ENCODE measurements at regions not wholly inside any gene's neighbourhood (a gene's known extent, or its start where the extent isn't known, plus 50 kb on each side); places are given as distances from the start of the nearest gene placed in this dataset.

DNA sequence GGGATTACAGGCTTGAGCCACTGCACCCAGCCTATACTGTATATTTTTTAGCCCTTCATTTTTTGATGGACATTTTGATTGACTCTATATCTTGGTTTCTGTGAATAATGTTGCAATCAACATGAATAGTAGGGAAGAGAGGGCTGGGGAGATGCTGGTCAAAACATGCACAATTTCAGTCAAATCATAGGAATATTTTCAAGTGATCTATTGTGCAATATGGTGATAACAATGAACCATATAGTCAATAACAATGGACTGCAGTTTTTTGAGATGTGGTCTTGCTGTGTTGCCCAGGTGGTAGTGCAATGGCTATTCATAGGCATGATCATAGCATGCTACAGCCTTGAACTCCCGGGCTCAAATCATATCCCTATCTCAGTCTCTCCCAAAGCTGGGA is 264.7 kb upstream of the TMEFF2 start:
- POLR2A ChIA-PET (ENCODE audit: low non-redundant PET) = no interaction called here
- intact Hi-C loops (cut with micrococcal nuclease; ENCODE audit: unreplicated experiment) = no loop called here
- no peaks in the 10 kb centered on the region for H3K4me1 ChIP-seq (ENCODE audit: insufficient read depth, low read length, poor library complexity, severe bottlenecking)
- H3K27ac ChIP-seq (ENCODE audit: low read depth, low read length, poor library complexity, severe bottlenecking) = no peak overlapping the region
- no peaks in the 10 kb centered on the region for H3K36me3 ChIP-seq (ENCODE audit: insufficient read depth, low read length, poor library complexity, severe bottlenecking)
- CTCF ChIA-PET = no interaction called here
- no peaks in the 10 kb centered on the region for H3K27me3 ChIP-seq (replicated peaks; ENCODE audit: insufficient read depth, low read depth, low read length, poor library complexity)
- BruUV-seq (replicated peaks) = no TSS peak
- no peak overlapping the region for H3K4me3 ChIP-seq (ENCODE audit: low read depth, low read length, poor library complexity, severe bottlenecking)
- no peaks in the 10 kb centered on the region for H3K9me3 ChIP-seq (ENCODE audit: low read depth, low read length, poor library complexity, severe bottlenecking)
- TF ChIP-seq EZH2 (IDR thresholded peaks at IDR 0.05; ENCODE audit: borderline replicate concordance, low read depth, low read length, poor library complexity, severe bottlenecking) = no peak
- TF ChIP-seq, protein P1, sequence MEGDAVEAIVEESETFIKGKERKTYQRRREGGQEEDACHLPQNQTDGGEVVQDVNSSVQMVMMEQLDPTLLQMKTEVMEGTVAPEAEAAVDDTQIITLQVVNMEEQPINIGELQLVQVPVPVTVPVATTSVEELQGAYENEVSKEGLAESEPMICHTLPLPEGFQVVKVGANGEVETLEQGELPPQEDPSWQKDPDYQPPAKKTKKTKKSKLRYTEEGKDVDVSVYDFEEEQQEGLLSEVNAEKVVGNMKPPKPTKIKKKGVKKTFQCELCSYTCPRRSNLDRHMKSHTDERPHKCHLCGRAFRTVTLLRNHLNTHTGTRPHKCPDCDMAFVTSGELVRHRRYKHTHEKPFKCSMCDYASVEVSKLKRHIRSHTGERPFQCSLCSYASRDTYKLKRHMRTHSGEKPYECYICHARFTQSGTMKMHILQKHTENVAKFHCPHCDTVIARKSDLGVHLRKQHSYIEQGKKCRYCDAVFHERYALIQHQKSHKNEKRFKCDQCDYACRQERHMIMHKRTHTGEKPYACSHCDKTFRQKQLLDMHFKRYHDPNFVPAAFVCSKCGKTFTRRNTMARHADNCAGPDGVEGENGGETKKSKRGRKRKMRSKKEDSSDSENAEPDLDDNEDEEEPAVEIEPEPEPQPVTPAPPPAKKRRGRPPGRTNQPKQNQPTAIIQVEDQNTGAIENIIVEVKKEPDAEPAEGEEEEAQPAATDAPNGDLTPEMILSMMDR (conservative IDR thresholded peaks at IDR 0.05; ENCODE audit: low read depth, low read length) = no peak
- no peak for DNase-seq (ENCODE audit: low spot score)

DNA sequence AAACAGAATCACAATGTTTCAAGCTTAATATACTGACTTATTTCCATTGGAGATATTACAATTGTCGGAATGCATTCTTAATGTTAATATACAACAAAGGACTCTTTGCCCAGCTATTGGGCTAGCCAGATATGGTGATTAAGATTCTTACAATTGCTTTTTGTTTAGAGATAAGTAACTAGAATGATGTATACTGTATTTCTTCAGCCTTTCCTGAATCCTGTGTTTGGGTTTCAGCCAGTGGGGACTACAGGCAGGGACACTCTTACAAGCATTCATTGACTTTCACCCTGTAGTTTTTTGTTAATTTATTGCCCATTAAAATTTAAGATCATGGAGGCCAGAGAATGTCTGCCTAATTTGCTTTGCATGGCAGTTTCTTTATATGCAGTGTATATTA is 254.1 kb upstream of the TMEFF2 start:
- H3K9me3 ChIP-seq (ENCODE audit: low read depth, low read length, poor library complexity, severe bottlenecking) = no peaks in the 10 kb centered on the region
- H3K27ac ChIP-seq (ENCODE audit: low read depth, low read length, poor library complexity, severe bottlenecking) = no peak overlapping the region
- peaks cover 15% of the 10 kb centered on the region for H3K4me1 ChIP-seq (ENCODE audit: insufficient read depth, low read length, poor library complexity, severe bottlenecking)
- H3K4me3 ChIP-seq (ENCODE audit: low read depth, low read length, poor library complexity, severe bottlenecking) = no peak overlapping the region
- intact Hi-C loops (cut with micrococcal nuclease; ENCODE audit: unreplicated experiment) = no loop called here
- TF ChIP-seq, protein P1 (conservative IDR thresholded peaks at IDR 0.05; ENCODE audit: low read depth, low read length) = no peak
- no peak for TF ChIP-seq EZH2 (IDR thresholded peaks at IDR 0.05; ENCODE audit: borderline replicate concordance, low read depth, low read length, poor library complexity, severe bottlenecking)
- no peaks in the 10 kb centered on the region for H3K27me3 ChIP-seq (replicated peaks; ENCODE audit: insufficient read depth, low read depth, low read length, poor library complexity)
- ChIA-PET POLR2A (ENCODE audit: low non-redundant PET) (no interaction called here), CTCF (no interaction called here)
- H3K36me3 ChIP-seq (ENCODE audit: insufficient read depth, low read length, poor library complexity, severe bottlenecking) = no peaks in the 10 kb centered on the region
- DNase-seq (ENCODE audit: low spot score) = no peak
- no TSS peak for BruUV-seq (replicated peaks)

GRCh38 chr2:192444286-192444838 is 249.6 kb upstream of the TMEFF2 start:
- Histone ChIP-seq H3K4me1 (ENCODE audit: insufficient read depth, low read length, poor library complexity, severe bottlenecking) (peaks cover 15% of the 10 kb centered on the region), H3K4me3 (ENCODE audit: low read depth, low read length, poor library complexity, severe bottlenecking) (no peak overlapping the region), H3K27ac (ENCODE audit: low read depth, low read length, poor library complexity, severe bottlenecking) (no peak overlapping the region), H3K27me3 (replicated peaks; ENCODE audit: insufficient read depth, low read depth, low read length, poor library complexity) (no peaks in the 10 kb centered on the region), H3K9me3 (ENCODE audit: low read depth, low read length, poor library complexity, severe bottlenecking) (no peaks in the 10 kb centered on the region), H3K36me3 (ENCODE audit: insufficient read depth, low read length, poor library complexity, severe bottlenecking) (no peaks in the 10 kb centered on the region)
- TF ChIP-seq, protein P1 (conservative IDR thresholded peaks at IDR 0.05; ENCODE audit: low read depth, low read length) = no peak
- TF ChIP-seq EZH2 (IDR thresholded peaks at IDR 0.05; ENCODE audit: borderline replicate concordance, low read depth, low read length, poor library complexity, severe bottlenecking) = no peak
- CTCF ChIA-PET = no interaction called here
- DNase-seq (ENCODE audit: low spot score) = no peak
- POLR2A ChIA-PET (ENCODE audit: low non-redundant PET) = no interaction called here
- intact Hi-C loops (cut with micrococcal nuclease; ENCODE audit: unreplicated experiment) = no loop called here
- BruUV-seq (replicated peaks) = no TSS peak
